ENCODE measurements at regions not wholly inside any gene's neighbourhood (a gene's known extent, or its start where the extent isn't known, plus 50 kb on each side); places are given as distances from the start of the nearest gene placed in this dataset.

GRCh38 chr10:131743190-131744151, 157.3 kb upstream of the PPP2R2D start:
- no peak overlapping the region for H3K4me3 Mint-ChIP-seq (ENCODE audit: unreplicated experiment)

GRCh38 chr10:131744346-131744745, 156.5 kb upstream of the PPP2R2D start:
- no peak for TF ChIP-seq CTCF (IDR thresholded peaks at IDR 0.05; ENCODE audit: partially characterized antibody, unreplicated experiment)
- Mint-ChIP-seq H3K27ac (ENCODE audit: unreplicated experiment) (no peak overlapping the region), H3K9me3 (ENCODE audit: unreplicated experiment) (peaks cover 19% of the 10 kb centered on the region), H3K36me3 (ENCODE audit: unreplicated experiment) (peaks cover 13% of the 10 kb centered on the region), H3K4me3 (ENCODE audit: unreplicated experiment) (no peak overlapping the region), H3K4me1 (ENCODE audit: low read depth, unreplicated experiment) (peaks cover 12% of the 10 kb centered on the region), H3K27me3 (ENCODE audit: unreplicated experiment) (peaks cover 8% of the 10 kb centered on the region)
- peak; percentile 10 for DNase-seq

More at GRCh38 chr10:131743190-131744151, 157.3 kb upstream of the PPP2R2D start:
- no peak overlapping the region for H3K27ac Mint-ChIP-seq (ENCODE audit: unreplicated experiment)
- peaks cover 6% of the 10 kb centered on the region for H3K27me3 Mint-ChIP-seq (ENCODE audit: unreplicated experiment)
- no peak for TF ChIP-seq CTCF (IDR thresholded peaks at IDR 0.05; ENCODE audit: partially characterized antibody, unreplicated experiment)
- H3K9me3 Mint-ChIP-seq (ENCODE audit: unreplicated experiment) = peaks cover 15% of the 10 kb centered on the region
- peaks cover 5% of the 10 kb centered on the region for H3K4me1 Mint-ChIP-seq (ENCODE audit: low read depth, unreplicated experiment)
- peaks cover 13% of the 10 kb centered on the region for H3K36me3 Mint-ChIP-seq (ENCODE audit: unreplicated experiment)
- peak; percentile 14 for DNase-seq

- Mint-ChIP-seq H3K9me3 (ENCODE audit: unreplicated experiment) (peaks cover 18% of the 10 kb centered on the region), H3K36me3 (ENCODE audit: unreplicated experiment) (peaks cover 5% of the 10 kb centered on the region), H3K4me1 (ENCODE audit: low read depth, unreplicated experiment) (peaks cover 13% of the 10 kb centered on the region), H3K27me3 (ENCODE audit: unreplicated experiment) (peaks cover 8% of the 10 kb centered on the region), H3K27ac (ENCODE audit: unreplicated experiment) (no peak overlapping the region), H3K4me3 (ENCODE audit: unreplicated experiment) (no peak overlapping the region)
- peak; percentile 13 for DNase-seq
- no peak for TF ChIP-seq CTCF (IDR thresholded peaks at IDR 0.05; ENCODE audit: partially characterized antibody, unreplicated experiment)
These were observed 155.2 kb upstream of the PPP2R2D start for GRCh38 chr10:131745591-131745990.

- Mint-ChIP-seq H3K4me3 (ENCODE audit: unreplicated experiment) (no peak overlapping the region), H3K27me3 (ENCODE audit: unreplicated experiment) (peaks cover 8% of the 10 kb centered on the region), H3K4me1 (ENCODE audit: low read depth, unreplicated experiment) (peaks cover 13% of the 10 kb centered on the region), H3K36me3 (ENCODE audit: unreplicated experiment) (peaks cover 5% of the 10 kb centered on the region), H3K9me3 (ENCODE audit: unreplicated experiment) (peaks cover 18% of the 10 kb centered on the region), H3K27ac (ENCODE audit: unreplicated experiment) (no peak overlapping the region)
- TF ChIP-seq CTCF (IDR thresholded peaks at IDR 0.05; ENCODE audit: partially characterized antibody, unreplicated experiment) = no peak
- peak; percentile 15 for DNase-seq
These were observed 154.5 kb upstream of the PPP2R2D start for GRCh38 chr10:131746241-131746711.

- Mint-ChIP-seq H3K9me3 (ENCODE audit: unreplicated experiment) (peaks cover 18% of the 10 kb centered on the region), H3K4me3 (ENCODE audit: unreplicated experiment) (no peak overlapping the region)
These were observed 154.0 kb upstream of the PPP2R2D start for GRCh38 chr10:131746785-131747184.

More at GRCh38 chr10:131746785-131747184, 154.0 kb upstream of the PPP2R2D start:
- no peak for TF ChIP-seq CTCF (IDR thresholded peaks at IDR 0.05; ENCODE audit: partially characterized antibody, unreplicated experiment)
- Mint-ChIP-seq H3K4me1 (ENCODE audit: low read depth, unreplicated experiment) (peaks cover 17% of the 10 kb centered on the region), H3K36me3 (ENCODE audit: unreplicated experiment) (peaks cover 5% of the 10 kb centered on the region), H3K27me3 (ENCODE audit: unreplicated experiment) (peaks cover 10% of the 10 kb centered on the region), H3K27ac (ENCODE audit: unreplicated experiment) (no peak overlapping the region)
- peak; percentile 9 for DNase-seq
